Activated naive CD4-positive, alpha-beta T cell treated with anti-CD3 and anti-CD28 coated beads, Interleukin-2, amount 50 U/mL, for 24 hours (primary cell): ENCODE measurements at regions not wholly inside any gene's neighbourhood (a gene's known extent, or its start where the extent isn't known, plus 50 kb on each side); places are given as distances from the start of the nearest gene placed in this dataset.

Source experiments
- H3K27ac Mint-ChIP-seq: one replicate; pipeline ENCODE4 v1.8.0; 2021; ENCODE audit warnings: mild to moderate bottlenecking, mixed read lengths
- H3K27me3 Mint-ChIP-seq: one replicate; pipeline ENCODE4 v1.8.0; 2021; ENCODE audit warnings: mixed read lengths
- H3K36me3 Mint-ChIP-seq: one replicate; pipeline ENCODE4 v1.8.0; 2021; ENCODE audit warnings: mixed read lengths
- H3K4me1 Mint-ChIP-seq: one replicate; pipeline ENCODE4 v1.8.0; 2021; ENCODE audit warnings: mixed read lengths
- H3K4me3 Mint-ChIP-seq: one replicate; pipeline ENCODE4 v1.8.0; 2021; ENCODE audit warnings: mild to moderate bottlenecking, mixed read lengths
- H3K9me3 Mint-ChIP-seq: one replicate; pipeline ENCODE4 v1.8.0; 2021; ENCODE audit warnings: mixed read lengths

GRCh38 chr10:3467052-3467951, 294.7 kb upstream of the PITRM1 start:
- no peaks in the 10 kb centered on the region for H3K9me3 Mint-ChIP-seq
- no peak overlapping the region for H3K27ac Mint-ChIP-seq
- peaks cover 29% of the 10 kb centered on the region for H3K4me1 Mint-ChIP-seq
- H3K36me3 Mint-ChIP-seq, result no peaks in the 10 kb centered on the region
- H3K4me3 Mint-ChIP-seq, result no peak overlapping the region
- peaks cover 2% of the 10 kb centered on the region for H3K27me3 Mint-ChIP-seq

GRCh38 chr10:3465406-3465891, 292.9 kb upstream of the PITRM1 start:
- Mint-ChIP-seq H3K27ac (no peak overlapping the region), H3K36me3 (no peaks in the 10 kb centered on the region), H3K4me3 (no peak overlapping the region), H3K9me3 (no peaks in the 10 kb centered on the region), H3K27me3 (peaks cover 2% of the 10 kb centered on the region), H3K4me1 (peaks cover 19% of the 10 kb centered on the region)

GRCh38 chr10:3464760-3465405, 292.3 kb upstream of the PITRM1 start:
- no peak overlapping the region for H3K27ac Mint-ChIP-seq
- no peak overlapping the region for H3K4me3 Mint-ChIP-seq
- no peaks in the 10 kb centered on the region for H3K27me3 Mint-ChIP-seq
- H3K36me3 Mint-ChIP-seq, result no peaks in the 10 kb centered on the region
- H3K4me1 Mint-ChIP-seq, result peaks cover 19% of the 10 kb centered on the region
- no peaks in the 10 kb centered on the region for H3K9me3 Mint-ChIP-seq

GRCh38 chr10:3460420-3461128, 288.0 kb upstream of the PITRM1 start:
- Mint-ChIP-seq H3K27ac (no peak overlapping the region), H3K36me3 (no peaks in the 10 kb centered on the region), H3K4me1 (peaks cover 14% of the 10 kb centered on the region), H3K4me3 (no peak overlapping the region), H3K9me3 (no peaks in the 10 kb centered on the region), H3K27me3 (no peaks in the 10 kb centered on the region)

- no peaks in the 10 kb centered on the region for H3K27me3 Mint-ChIP-seq
- no peaks in the 10 kb centered on the region for H3K36me3 Mint-ChIP-seq
- H3K4me3 Mint-ChIP-seq, result peak overlapping the region; percentile 41
- H3K9me3 Mint-ChIP-seq, result no peaks in the 10 kb centered on the region
- peaks cover 38% of the 10 kb centered on the region for H3K4me1 Mint-ChIP-seq
- H3K27ac Mint-ChIP-seq, result peak overlapping the region; percentile 48
These were observed 283.1 kb upstream of the PITRM1 start for GRCh38 chr10:3455385-3456334.

GRCh38 chr10:3452683-3453361, 280.2 kb upstream of the PITRM1 start:
- no peaks in the 10 kb centered on the region for H3K9me3 Mint-ChIP-seq

GRCh38 chr10:3452173-3452626, 279.6 kb upstream of the PITRM1 start:
- Mint-ChIP-seq H3K36me3 (peaks cover 2% of the 10 kb centered on the region), H3K4me3 (no peak overlapping the region), H3K4me1 (peaks cover 38% of the 10 kb centered on the region), H3K27ac (no peak overlapping the region), H3K27me3 (peaks cover 3% of the 10 kb centered on the region), H3K9me3 (no peaks in the 10 kb centered on the region)

More at GRCh38 chr10:3452683-3453361, 280.2 kb upstream of the PITRM1 start:
- H3K36me3 Mint-ChIP-seq, result peaks cover 2% of the 10 kb centered on the region
- peaks cover 3% of the 10 kb centered on the region for H3K27me3 Mint-ChIP-seq
- no peak overlapping the region for H3K27ac Mint-ChIP-seq
- H3K4me3 Mint-ChIP-seq, result no peak overlapping the region
- peaks cover 38% of the 10 kb centered on the region for H3K4me1 Mint-ChIP-seq

GRCh38 chr10:3451516-3452172, 279.1 kb upstream of the PITRM1 start:
- peaks cover 2% of the 10 kb centered on the region for H3K36me3 Mint-ChIP-seq
- peaks cover 3% of the 10 kb centered on the region for H3K27me3 Mint-ChIP-seq
- H3K9me3 Mint-ChIP-seq, result no peaks in the 10 kb centered on the region
- no peak overlapping the region for H3K4me3 Mint-ChIP-seq
- H3K27ac Mint-ChIP-seq, result no peak overlapping the region
- peaks cover 34% of the 10 kb centered on the region for H3K4me1 Mint-ChIP-seq

GRCh38 chr10:3446221-3446620, 273.6 kb upstream of the PITRM1 start:
- peaks cover 2% of the 10 kb centered on the region for H3K36me3 Mint-ChIP-seq
- H3K9me3 Mint-ChIP-seq, result no peaks in the 10 kb centered on the region
- peaks cover 7% of the 10 kb centered on the region for H3K27me3 Mint-ChIP-seq
- H3K4me1 Mint-ChIP-seq, result no peaks in the 10 kb centered on the region
- H3K4me3 Mint-ChIP-seq, result no peak overlapping the region
- no peak overlapping the region for H3K27ac Mint-ChIP-seq

- no peaks in the 10 kb centered on the region for H3K9me3 Mint-ChIP-seq
- H3K27ac Mint-ChIP-seq, result peak overlapping the region; percentile 25
- no peaks in the 10 kb centered on the region for H3K4me1 Mint-ChIP-seq
- H3K4me3 Mint-ChIP-seq, result no peak overlapping the region
- peaks cover 7% of the 10 kb centered on the region for H3K27me3 Mint-ChIP-seq
- peaks cover 2% of the 10 kb centered on the region for H3K36me3 Mint-ChIP-seq
These were observed 273.1 kb upstream of the PITRM1 start for GRCh38 chr10:3445648-3446047.

- Mint-ChIP-seq H3K27ac (no peak overlapping the region), H3K9me3 (no peaks in the 10 kb centered on the region)
These were observed 269.9 kb upstream of the PITRM1 start for GRCh38 chr10:3442451-3442990.

GRCh38 chr10:3439183-3439582, 266.6 kb upstream of the PITRM1 start:
- Mint-ChIP-seq H3K9me3 (no peaks in the 10 kb centered on the region), H3K4me3 (no peak overlapping the region), H3K4me1 (no peaks in the 10 kb centered on the region), H3K36me3 (no peaks in the 10 kb centered on the region), H3K27ac (no peak overlapping the region), H3K27me3 (no peaks in the 10 kb centered on the region)

More at GRCh38 chr10:3442451-3442990, 269.9 kb upstream of the PITRM1 start:
- H3K27me3 Mint-ChIP-seq, result peaks cover 4% of the 10 kb centered on the region
- no peaks in the 10 kb centered on the region for H3K36me3 Mint-ChIP-seq
- H3K4me1 Mint-ChIP-seq, result no peaks in the 10 kb centered on the region
- no peak overlapping the region for H3K4me3 Mint-ChIP-seq

- Mint-ChIP-seq H3K27me3 (no peaks in the 10 kb centered on the region), H3K27ac (no peak overlapping the region), H3K4me1 (no peaks in the 10 kb centered on the region), H3K4me3 (no peak overlapping the region), H3K36me3 (no peaks in the 10 kb centered on the region), H3K9me3 (no peaks in the 10 kb centered on the region)
These were observed 266.0 kb upstream of the PITRM1 start for GRCh38 chr10:3438606-3439005.

- no peaks in the 10 kb centered on the region for H3K36me3 Mint-ChIP-seq
- no peaks in the 10 kb centered on the region for H3K9me3 Mint-ChIP-seq
- no peak overlapping the region for H3K27ac Mint-ChIP-seq
- no peaks in the 10 kb centered on the region for H3K4me1 Mint-ChIP-seq
- no peaks in the 10 kb centered on the region for H3K27me3 Mint-ChIP-seq
- H3K4me3 Mint-ChIP-seq, result no peak overlapping the region
These were observed 263.1 kb upstream of the PITRM1 start for GRCh38 chr10:3435671-3436070.
